GM23248 (cell line): ENCODE measurements at regions not wholly inside any gene's neighbourhood (a gene's known extent, or its start where the extent isn't known, plus 50 kb on each side); places are given as distances from the start of the nearest gene placed in this dataset.

Experiments used
- EZH2 ChIP-seq: fragments of 200-600 bp; sonication (generic); IDR thresholded peaks from 2 replicates; pipeline ENCODE4 v1.6.1; 2018; ENCODE audit warnings: antibody characterized with exemption, mild to moderate bottlenecking; ENCODE audit not compliant: insufficient read depth, poor library complexity, severe bottlenecking
- EZH2phosphoT487 ChIP-seq: fragments of 200-600 bp; sonication (generic); IDR thresholded peaks from 2 replicates; pipeline ENCODE4 v1.6.1; 2018; ENCODE audit warnings: antibody characterized with exemption, moderate library complexity, mild to moderate bottlenecking, low read depth; ENCODE audit not compliant: insufficient read depth

DNA sequence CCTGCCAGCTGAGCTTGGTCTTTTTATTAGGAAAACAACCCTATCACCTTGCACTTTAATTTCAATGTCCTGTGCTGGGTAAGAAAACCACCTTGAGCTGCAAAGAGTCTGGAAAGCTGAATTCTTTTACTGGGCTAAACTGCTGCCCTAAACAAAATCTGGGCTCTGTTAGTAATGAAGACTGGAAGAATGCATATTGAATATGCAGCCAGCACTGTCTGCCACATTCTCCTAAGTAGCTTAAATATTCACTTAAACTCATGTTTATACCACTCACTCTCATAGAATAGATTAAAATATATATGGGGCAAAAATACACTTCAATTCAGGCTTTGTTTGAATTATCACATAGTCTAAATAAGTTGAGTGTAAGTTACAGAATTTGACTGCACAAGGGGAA lies 158.0 kb downstream of the TGFB2 start:
- TF ChIP-seq EZH2 (no peak), EZH2phosphoT487 (no peak)
